Stimulated activated CD4-positive, alpha-beta T cell treated with anti-CD3 and anti-CD28 coated beads, Interleukin-1b, Interleukin-23, amount 100 ng/mL, for 48 hours (primary cell): ENCODE measurements at regions not wholly inside any gene's neighbourhood (a gene's known extent, or its start where the extent isn't known, plus 50 kb on each side); places are given as distances from the start of the nearest gene placed in this dataset.

Experiments
- DNase-seq: peaks from one replicate; pipeline ENCODE4 v3.0.0-alpha.2; 2020

GRCh38 chr6:170176898-170177771, 113.7 kb downstream of the DLL1 start:
- DNase-seq: no peak

DNA sequence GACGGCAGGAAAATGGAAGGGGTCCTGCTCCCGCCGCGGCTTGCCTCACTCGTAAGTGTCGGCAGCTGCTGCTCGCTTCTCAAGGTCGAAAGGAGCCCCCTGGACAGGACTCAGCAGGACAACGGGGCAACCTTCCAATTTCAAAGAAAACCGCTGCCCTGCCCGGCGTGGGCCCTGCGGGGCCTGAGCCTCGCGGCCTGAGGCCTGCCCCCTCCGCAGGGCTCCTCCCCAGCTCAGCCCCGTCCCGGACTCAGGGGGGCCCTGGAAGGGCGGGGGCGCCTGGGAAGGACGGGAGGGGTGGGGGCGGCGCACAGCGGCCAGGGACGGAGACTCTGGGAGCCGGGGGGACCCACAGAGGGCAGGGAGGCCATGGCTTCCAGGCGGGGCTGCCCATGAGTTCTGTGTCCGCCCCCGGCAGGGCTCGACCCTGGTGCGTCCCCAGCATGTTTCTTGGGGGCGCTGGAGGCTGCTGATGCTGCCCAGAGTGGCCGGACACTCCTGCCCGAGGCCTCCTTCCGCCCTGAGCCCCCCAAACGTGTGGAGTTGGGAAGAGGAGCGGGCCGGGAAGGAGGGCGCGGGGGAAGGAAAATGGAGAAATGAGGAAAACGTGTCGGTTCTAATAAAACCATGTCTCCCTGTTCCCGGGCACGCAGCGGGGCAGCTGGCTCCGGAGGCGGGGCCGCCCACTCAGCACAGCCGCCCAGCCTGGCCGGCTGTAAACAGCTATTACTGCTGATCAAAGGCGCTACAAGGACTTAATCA, 114.6 kb downstream of the DLL1 start:
- no peak for DNase-seq

DNA sequence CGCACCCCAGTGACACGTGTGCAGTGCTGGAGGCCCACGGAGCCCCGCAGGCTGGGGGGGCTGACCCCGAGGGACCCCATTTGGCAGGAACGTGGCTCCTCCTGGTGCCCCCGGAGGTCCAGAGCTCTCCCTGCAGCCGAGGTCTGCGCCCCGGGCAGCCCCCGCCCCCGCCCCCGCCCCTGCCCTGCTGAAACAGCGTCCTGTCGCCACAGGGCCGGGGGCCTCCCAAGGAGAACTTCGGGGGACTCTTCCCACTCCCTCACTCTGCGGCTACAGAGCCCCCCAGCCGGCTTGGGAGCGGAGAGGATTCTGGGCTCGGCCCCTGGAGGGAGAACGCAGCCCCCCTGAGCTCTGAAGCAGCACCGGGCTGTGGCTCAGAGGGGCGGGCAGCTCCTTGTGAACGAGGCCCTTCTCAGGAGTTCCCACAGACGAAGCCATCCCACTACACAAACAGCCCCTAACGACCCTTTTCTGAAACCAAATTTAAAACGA, 115.2 kb downstream of the DLL1 start:
- DNase-seq: no peak

GRCh38 chr6:170174771-170175643, 115.9 kb downstream of the DLL1 start:
- DNase-seq: no peak

- no peak for DNase-seq
Observed at GRCh38 chr6:170174124-170174770, 116.6 kb downstream of the DLL1 start.

GRCh38 chr6:170173335-170173881, 117.5 kb downstream of the DLL1 start:
- DNase-seq: no peak

DNA sequence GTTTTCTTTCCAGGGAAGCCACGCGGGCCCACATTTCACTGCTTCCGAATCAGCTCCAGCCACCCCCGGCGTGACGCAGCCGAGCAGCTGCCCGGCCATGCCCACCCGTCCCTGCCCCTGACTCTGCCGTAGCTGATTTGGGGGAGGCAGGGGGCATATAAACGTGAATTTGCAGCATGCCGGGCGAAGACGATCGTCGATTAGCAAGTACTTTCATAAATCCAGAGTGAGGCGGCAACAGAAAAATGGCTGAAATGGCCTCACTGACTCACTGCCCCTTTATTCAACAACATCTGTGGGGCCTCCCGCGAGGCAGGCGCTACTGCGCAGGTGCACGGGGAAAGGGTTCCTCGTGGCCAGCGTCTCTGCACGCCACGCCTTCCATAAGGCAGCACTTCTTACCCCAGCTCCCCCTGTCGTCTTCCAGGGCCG, 118.0 kb downstream of the DLL1 start:
- DNase-seq: no peak

DNA sequence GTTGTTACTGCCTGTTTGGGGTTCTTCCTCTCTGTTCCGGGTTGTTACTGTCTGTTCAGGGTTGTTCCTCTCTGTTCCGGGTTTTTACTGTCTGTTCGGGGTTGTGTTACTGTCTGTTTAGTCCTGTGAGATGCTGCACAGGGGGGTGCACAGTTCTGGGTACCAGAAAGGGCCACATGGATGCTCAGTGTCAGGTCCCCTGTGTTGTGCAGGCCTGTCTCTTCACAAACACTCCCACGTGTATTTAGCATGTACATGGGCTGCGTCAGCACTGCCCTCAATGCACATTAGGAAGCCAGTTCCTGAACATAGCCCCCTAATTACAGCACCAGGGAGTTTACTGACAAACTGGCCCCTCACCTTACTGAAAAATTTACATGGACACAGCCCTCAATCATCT, 118.5 kb downstream of the DLL1 start:
- no peak for DNase-seq

DNA sequence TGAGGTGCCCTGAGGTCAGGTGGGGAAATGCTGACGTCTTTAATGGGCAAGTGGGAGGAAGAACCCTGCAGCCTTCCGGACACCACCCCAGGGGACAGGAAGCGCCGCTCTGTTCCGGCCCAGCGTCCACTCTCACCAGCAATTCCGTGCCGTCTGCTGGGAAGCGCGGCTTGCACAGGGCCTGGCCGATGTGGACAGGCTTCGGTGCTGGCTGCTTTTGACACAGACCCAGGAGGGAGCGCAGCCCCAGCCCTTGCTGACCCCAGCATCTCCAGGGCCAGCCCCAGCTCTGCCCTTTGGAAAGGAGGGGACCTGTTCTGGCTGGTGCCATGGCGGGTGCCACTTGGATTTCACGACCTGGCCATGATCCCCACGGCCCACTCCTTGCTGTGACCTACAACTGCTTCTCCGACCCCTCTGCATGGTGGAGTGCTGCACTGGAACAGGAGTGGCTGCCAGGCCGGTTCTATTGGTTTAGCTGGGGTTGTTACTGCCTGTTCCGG, 123.2 kb downstream of the DLL1 start:
- DNase-seq: no peak

DNA sequence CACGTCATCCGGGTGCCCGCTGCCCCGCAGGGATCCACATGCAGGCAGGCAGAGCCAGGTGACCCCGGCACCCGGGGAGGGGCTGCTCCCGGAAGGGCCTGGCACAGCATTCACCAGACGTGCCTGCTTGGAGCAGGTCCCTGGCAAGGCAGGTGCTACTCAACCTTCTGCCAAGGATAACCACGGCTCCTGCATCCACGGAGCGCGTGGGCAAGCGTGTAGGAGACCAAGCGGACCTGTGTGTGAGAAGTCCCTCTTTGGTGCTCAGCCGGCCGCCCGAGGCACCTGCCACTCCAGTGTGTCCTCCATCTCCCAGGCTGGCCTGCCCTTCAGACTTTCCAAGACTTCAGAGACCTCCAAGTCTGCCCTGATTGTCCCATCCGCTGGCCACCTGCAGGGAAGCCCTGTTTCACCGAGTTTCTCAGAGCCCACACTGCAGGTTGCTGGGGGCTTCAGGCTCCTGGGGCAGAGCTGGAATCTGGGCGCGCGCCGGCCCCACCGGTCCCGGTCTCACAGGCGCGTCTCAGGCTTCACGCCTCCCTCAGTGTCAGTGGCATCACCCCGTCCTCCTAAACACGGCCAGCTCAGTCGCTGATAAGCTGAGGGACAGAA, 124.3 kb downstream of the DLL1 start:
- no peak for DNase-seq

DNA sequence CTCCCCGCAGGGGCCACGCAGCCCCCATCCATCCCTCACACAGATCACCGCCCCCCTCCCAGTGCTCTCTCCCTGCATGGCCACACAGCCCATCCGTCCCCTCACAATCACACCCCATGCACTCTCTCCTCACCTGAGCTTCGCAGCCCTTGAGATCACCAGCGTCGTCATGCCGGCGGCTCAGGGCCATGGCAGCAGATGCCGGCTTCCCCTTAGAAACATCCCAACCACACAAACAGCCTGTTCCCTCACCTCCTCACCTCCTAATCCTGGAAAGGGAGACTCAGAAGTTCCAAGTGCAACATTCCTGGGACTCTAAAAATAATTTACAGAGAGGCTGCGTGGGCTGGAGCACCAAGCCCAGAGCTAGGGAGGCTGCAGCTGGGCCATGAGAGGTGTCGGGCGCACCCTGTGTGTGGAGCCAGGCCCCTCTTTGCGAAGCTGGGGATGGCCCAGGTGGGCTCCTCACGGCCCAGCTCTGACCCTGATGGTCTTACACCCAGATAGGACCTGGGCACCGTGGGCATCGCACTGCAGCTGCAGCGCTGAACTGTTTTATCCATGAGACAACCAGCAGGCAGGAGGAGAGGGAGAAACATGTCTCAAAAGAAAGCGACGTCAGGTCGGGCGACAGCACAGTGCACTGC, 125.3 kb downstream of the DLL1 start:
- DNase-seq: no peak

DNA sequence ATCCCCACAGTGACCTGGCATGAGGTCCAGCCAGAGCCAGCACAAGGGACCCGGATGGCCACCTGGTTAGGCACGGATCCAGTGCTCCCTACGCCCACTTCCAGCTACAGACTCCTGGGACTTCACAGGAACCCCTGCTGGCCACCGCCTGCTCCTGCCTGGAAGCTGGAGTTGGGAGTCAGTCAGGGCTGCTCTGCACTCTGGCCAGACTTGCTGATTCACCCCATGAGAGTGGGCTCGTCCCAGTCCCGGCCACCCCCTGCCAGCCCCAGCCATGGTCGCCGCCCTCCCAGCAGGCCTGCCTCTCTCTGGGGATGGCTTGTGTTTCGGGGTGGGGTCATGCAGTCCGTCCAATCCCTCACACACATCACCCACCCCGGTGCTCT, 125.8 kb downstream of the DLL1 start:
- DNase-seq: no peak

- no peak for DNase-seq
Observed at GRCh38 chr6:170164271-170164900, 126.5 kb downstream of the DLL1 start.

DNA sequence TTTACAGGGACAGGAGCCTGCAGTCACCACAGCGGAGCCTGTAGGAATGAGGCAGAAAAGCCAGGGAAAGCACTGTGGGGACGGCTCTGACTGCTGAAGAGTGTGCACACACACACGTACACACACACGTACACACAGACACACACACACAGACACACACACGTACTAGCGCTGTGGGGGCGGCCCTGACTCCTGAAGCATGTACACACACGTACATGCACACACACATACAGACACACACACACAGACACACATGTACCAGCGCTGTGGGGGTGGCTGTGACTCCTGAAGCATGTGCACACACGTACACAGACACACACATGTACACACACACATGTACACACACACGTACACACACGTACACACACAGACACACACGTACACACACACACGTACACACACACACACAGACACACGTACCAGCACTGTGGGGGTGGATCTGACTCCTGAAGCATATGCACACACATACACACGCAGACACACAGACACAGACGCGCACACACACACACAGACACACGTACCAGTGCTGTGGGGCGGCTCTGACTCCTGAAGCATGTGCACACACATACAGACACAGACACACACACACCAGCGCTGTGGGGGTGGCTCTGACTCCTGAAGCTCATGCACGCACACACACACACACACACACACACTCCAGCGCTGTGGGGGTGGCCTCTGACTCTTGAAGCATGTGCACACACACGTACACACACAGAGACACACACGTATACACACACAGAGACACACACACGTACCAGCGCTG, 127.3 kb downstream of the DLL1 start:
- no peak for DNase-seq

DNA sequence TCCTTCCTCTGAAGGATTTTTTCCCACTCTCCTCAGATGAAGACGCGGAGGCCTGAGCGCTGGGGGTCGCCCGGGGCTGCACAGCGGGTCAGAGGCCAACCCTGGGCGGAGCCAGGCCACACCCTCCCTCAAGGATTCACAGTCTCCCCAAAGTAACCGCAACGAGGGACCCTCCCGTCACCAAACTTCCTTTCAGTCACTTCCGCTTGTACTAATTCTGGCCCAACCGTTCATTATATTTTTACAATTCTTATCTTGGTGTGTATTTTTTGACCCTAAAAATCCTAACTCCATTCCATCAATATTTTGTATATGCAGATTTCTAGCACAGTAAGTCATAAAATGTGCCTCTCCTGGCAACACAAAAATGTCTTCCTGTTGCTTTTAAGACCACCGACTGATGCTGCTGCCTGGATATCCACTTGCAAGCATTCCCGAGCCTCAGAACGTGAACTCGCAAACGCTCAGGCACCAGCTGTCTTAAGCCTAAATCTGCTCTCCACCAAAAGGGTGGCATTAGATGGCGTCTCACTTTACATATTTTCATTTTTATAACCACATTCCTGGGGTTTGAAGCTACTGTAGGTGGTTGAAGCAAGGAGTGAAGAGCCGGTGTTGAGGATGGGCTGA, 128.0 kb downstream of the DLL1 start:
- no peak for DNase-seq

GRCh38 chr6:170162011-170162774, 128.7 kb downstream of the DLL1 start:
- no peak for DNase-seq

DNA sequence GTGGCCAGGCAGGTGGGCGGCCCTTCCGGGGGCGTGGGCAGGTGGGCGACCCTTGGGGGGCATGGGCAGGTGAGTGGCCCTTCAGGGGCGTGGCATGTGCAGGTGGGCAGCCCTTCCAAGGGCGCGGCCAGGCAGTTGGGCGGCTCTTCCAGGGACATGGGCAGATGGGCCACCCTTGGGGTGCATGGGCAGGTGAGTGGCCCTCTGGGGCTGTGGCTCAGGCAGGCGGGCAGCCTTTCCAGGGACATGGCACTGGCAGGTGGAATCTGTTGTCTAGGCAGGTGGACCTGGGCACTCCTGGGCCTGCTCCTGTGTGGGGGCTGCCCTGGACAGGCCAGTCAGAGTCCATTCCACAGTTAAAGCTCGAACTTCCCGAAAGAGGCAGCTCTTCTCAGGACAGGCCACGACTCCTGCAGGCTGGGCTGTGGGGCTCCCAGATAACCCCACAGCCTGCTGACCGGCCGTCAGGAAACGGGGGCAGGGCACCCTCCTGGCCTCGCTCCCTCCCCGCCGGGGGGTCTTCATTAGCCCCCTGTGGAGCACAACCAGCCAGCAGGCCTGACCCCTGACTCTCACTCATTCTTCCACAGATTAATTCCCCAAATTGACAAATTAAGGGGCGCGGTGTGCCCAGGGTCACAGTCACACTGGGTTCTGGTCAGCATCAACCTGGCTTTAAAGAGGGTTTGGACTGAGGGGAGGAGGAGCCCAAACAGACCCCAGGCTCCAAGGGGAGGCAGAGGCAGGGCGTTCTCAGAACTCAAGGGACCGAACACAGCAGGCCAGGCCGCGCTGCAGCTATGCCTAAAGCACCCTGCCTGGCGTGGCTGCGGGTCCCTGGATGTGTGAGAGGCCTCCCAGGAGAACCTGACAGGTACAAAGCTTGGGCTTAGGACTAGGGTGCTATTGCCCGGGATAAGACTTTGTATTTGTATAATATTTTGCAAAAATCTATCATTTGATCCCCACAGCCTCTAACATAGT, 130.0 kb downstream of the DLL1 start:
- DNase-seq: no peak
